Progenitor cell of endocrine pancreas (in vitro differentiated cells): ENCODE measurements at regions not wholly inside any gene's neighbourhood (a gene's known extent, or its start where the extent isn't known, plus 50 kb on each side); places are given as distances from the start of the nearest gene placed in this dataset.
A peak's percentile ranks its signal among the peaks of the same experiment; 100 is the strongest.

Experiments used
- DNase-seq: peaks from one replicate; pipeline ENCODE4 v3.0.0; 2021; ENCODE audit warnings: low spot score; ENCODE audit not compliant: unreplicated experiment
- H3K27ac Mint-ChIP-seq: 2 replicates; pipeline ENCODE4 v1.8.0; 2021; ENCODE audit warnings: mild to moderate bottlenecking, moderate library complexity, mixed read lengths
- H3K27me3 Mint-ChIP-seq: 2 replicates; pipeline ENCODE4 v1.8.0; 2021; ENCODE audit warnings: mixed read lengths
- H3K36me3 Mint-ChIP-seq: 2 replicates; pipeline ENCODE4 v1.8.0; 2022; ENCODE audit warnings: mixed read lengths; ENCODE audit not compliant: insufficient read depth
- H3K4me1 Mint-ChIP-seq: 2 replicates; pipeline ENCODE4 v1.8.0; 2021; ENCODE audit warnings: low read depth, mixed read lengths
- H3K4me3 Mint-ChIP-seq: 2 replicates; pipeline ENCODE4 v1.8.0; 2021; ENCODE audit warnings: low read depth, mild to moderate bottlenecking, moderate library complexity, mixed read lengths
- H3K9me3 Mint-ChIP-seq: 2 replicates; pipeline ENCODE4 v1.8.0; 2021; ENCODE audit warnings: low read depth, mixed read lengths
- TF ChIP-seq, protein P1 (sequence below): fragments of 200-600 bp; sonication (generic); IDR thresholded peaks from one replicate; pipeline ENCODE4 v1.5.0; 2021; ENCODE audit warnings: antibody characterized with exemption, mild to moderate bottlenecking; ENCODE audit not compliant: unreplicated experiment

DNA sequence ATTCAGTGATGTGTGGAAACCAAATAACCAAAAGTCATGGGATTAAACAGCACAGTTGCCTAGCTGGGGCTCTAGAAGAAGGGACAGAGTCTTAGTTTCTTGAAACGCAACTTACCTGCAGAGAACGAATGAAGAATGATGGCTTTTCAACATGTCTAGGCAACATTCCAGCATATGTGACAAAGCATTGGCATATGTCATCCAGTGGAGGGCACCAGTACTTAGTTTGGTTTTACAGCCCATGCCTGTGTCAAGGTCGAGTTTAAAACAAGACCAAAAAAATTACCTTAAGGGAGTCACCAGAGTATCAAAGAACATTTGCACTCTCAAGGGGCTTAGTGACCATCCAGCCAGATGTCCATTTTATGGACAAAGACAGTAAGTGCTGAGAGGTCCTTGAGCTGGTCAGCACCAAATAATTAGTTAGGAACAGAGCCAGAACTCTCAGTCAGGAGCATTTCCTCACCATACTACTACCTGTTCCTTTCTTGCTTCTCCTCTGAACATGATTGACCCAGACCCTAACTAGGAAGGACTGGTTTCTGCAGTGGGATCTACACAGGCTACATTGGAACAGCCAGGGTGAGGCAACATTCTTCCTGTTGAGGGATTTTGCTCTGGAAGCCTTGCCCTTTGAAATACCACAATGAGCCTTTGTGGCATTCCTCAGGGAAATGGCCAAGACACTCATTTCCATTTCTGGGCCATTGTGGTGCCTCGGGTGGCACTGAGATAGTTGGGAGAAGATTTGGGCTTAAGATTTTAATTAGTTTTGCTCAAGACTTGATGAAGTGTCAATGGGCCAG lies 75.4 kb upstream of the ANKH start:
- Mint-ChIP-seq H3K36me3 (no peaks in the 10 kb centered on the region), H3K4me1 (no peaks in the 10 kb centered on the region), H3K9me3 (peaks cover 8% of the 10 kb centered on the region), H3K27ac (no peak overlapping the region), H3K4me3 (no peak overlapping the region), H3K27me3 (no peaks in the 10 kb centered on the region)
- TF ChIP-seq, protein P1, sequence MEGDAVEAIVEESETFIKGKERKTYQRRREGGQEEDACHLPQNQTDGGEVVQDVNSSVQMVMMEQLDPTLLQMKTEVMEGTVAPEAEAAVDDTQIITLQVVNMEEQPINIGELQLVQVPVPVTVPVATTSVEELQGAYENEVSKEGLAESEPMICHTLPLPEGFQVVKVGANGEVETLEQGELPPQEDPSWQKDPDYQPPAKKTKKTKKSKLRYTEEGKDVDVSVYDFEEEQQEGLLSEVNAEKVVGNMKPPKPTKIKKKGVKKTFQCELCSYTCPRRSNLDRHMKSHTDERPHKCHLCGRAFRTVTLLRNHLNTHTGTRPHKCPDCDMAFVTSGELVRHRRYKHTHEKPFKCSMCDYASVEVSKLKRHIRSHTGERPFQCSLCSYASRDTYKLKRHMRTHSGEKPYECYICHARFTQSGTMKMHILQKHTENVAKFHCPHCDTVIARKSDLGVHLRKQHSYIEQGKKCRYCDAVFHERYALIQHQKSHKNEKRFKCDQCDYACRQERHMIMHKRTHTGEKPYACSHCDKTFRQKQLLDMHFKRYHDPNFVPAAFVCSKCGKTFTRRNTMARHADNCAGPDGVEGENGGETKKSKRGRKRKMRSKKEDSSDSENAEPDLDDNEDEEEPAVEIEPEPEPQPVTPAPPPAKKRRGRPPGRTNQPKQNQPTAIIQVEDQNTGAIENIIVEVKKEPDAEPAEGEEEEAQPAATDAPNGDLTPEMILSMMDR = peak; percentile 40
- no peak for DNase-seq

DNA sequence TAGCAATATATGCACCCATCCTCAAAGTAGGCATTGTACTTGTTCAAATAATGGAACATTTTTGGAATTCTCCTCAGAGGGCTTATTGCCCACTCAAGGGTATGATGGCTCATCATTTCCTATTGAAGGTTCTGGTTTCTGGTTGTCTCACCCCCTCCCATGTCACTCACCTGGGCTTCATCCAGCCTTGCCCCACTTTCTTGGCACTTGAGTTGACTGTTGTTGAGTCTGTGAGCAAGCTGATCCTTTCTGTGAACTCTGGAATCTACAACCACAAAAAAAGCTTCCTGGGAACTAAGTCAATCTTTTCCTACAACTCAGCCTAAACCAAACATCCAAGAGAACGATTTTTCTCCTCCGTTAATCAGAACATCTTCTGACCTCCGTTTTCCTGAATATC lies 73.9 kb upstream of the ANKH start:
- no peak overlapping the region for H3K27ac Mint-ChIP-seq
- no peaks in the 10 kb centered on the region for H3K4me1 Mint-ChIP-seq
- no peaks in the 10 kb centered on the region for H3K36me3 Mint-ChIP-seq
- TF ChIP-seq, protein P1 = no peak
- H3K27me3 Mint-ChIP-seq = no peaks in the 10 kb centered on the region
- no peak for DNase-seq
- no peak overlapping the region for H3K4me3 Mint-ChIP-seq
- peaks cover 11% of the 10 kb centered on the region for H3K9me3 Mint-ChIP-seq

DNA sequence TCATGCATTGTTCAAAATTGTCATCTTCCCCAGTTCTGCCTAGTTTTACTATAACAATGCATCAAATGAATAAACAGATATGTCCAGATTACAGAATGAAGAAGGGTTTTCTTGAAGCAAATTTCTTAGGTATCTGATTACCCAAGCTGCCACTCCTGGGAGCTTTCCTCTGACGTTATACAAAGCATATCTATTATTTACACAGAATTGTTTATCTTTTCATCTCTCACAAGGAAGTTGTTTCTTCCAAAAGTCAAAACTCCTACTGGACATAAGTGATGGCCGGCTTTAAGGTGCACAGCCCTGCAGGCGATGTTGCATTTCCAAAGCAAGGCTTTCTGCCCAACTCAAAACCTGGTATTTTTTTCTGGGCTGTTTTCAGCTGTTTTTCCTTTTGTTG lies 73.4 kb upstream of the ANKH start:
- Mint-ChIP-seq H3K4me3 (no peak overlapping the region), H3K4me1 (no peaks in the 10 kb centered on the region), H3K27ac (no peak overlapping the region), H3K36me3 (no peaks in the 10 kb centered on the region), H3K9me3 (peaks cover 11% of the 10 kb centered on the region), H3K27me3 (no peaks in the 10 kb centered on the region)
- DNase-seq = no peak
- TF ChIP-seq, protein P1 = no peak

DNA sequence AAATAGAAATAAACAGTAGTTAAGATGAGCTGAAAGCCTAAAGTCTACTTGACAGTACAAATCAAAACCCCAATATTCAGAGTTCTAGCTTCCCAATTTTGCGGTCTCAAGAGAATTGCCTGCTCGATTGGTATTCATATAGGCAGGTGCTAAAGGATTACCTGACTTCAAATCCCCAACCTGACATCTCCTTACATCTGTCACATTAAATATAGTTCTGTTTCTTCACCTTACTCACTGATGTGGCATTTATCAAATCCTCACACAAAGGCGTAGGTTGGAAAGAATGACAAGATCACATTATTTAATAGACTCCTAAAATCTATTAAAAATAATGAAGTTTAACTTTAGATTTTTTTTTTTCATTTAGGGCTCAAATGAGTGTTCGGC lies 72.8 kb upstream of the ANKH start:
- DNase-seq = no peak
- H3K27me3 Mint-ChIP-seq = no peaks in the 10 kb centered on the region
- H3K4me3 Mint-ChIP-seq = no peak overlapping the region
- TF ChIP-seq, protein P1 = no peak
- no peaks in the 10 kb centered on the region for H3K4me1 Mint-ChIP-seq
- H3K27ac Mint-ChIP-seq = no peak overlapping the region
- peaks cover 4% of the 10 kb centered on the region for H3K9me3 Mint-ChIP-seq
- H3K36me3 Mint-ChIP-seq = no peaks in the 10 kb centered on the region

DNA sequence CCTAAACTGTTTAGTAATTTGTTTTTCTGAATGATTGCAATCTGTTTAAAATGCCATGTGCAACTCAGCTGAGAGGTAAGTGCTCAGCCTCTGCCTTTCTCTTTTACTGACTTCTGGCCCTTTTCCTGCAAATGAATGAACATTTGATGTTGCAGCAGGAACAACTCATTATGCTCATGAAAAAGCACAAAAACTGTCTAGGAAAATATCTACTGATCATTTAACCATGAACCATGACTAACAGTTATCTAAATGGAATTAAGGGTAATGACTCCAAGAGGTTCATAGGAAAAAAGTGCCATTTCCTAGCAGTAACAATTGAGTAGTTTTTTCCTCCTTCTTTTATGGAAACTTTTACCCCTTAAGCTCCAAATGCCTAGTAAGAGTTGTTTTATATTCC lies 70.6 kb upstream of the ANKH start:
- no peak overlapping the region for H3K4me3 Mint-ChIP-seq
- no peaks in the 10 kb centered on the region for H3K27me3 Mint-ChIP-seq
- no peak overlapping the region for H3K27ac Mint-ChIP-seq
- TF ChIP-seq, protein P1 = no peak
- H3K36me3 Mint-ChIP-seq = no peaks in the 10 kb centered on the region
- H3K4me1 Mint-ChIP-seq = peaks cover 3% of the 10 kb centered on the region
- H3K9me3 Mint-ChIP-seq = peaks cover 2% of the 10 kb centered on the region
- DNase-seq = no peak
